GM23338 (cell line): ENCODE measurements at regions not wholly inside any gene's neighbourhood (a gene's known extent, or its start where the extent isn't known, plus 50 kb on each side); places are given as distances from the start of the nearest gene placed in this dataset.
"Not testable (repeated sequence)": the region's sequence is repeated elsewhere in the genome, so short reads cannot be mapped to it uniquely, and the experiment has no call there.

Source experiments
- ATAC-seq: fragments of 200-7000 bp; cut with Tn5 transposase; 3 replicates; pipeline ENCODE4 v1.9.1; 2020
- DNase-seq: peaks from one replicate; pipeline ENCODE4 v3.0.0-alpha.2; 2015; ENCODE audit warnings: low spot score
- H2AFZ ChIP-seq: fragments of 200-600 bp; sonication (generic); 2 replicates; pipeline ENCODE4 v1.8.0; 2016; ENCODE audit warnings: antibody characterized with exemption, mild to moderate bottlenecking, moderate library complexity
- H3F3A ChIP-seq: fragments of 200-600 bp; sonication (generic); replicated peaks from 2 replicates; pipeline ENCODE4 v1.8.0; 2017; ENCODE audit warnings: antibody characterized with exemption, mixed run types, low read depth
- H3K27ac ChIP-seq: fragments of 200-600 bp; sonication (generic); 2 replicates; pipeline ENCODE4 v1.6.1; 2016; ENCODE audit warnings: low read depth
- H3K27me3 ChIP-seq: fragments of 200-600 bp; sonication (generic); 2 replicates; pipeline ENCODE4 v1.8.0; 2016; ENCODE audit warnings: mild to moderate bottlenecking, mixed run types, moderate library complexity; ENCODE audit not compliant: insufficient read depth
- H3K36me3 ChIP-seq: fragments of 200-600 bp; sonication (generic); 2 replicates; pipeline ENCODE4 v1.8.0; 2016; ENCODE audit warnings: mild to moderate bottlenecking; ENCODE audit not compliant: insufficient read depth
- H3K4me1 ChIP-seq: fragments of 200-600 bp; sonication (generic); 2 replicates; pipeline ENCODE4 v1.8.0; 2016; ENCODE audit warnings: mild to moderate bottlenecking, moderate library complexity; ENCODE audit not compliant: insufficient read depth
- H3K4me2 ChIP-seq: fragments of 200-600 bp; sonication (generic); 2 replicates; pipeline ENCODE4 v1.7.1; 2017; ENCODE audit warnings: mixed run types
- H3K4me3 ChIP-seq: fragments of 200-600 bp; sonication (generic); 2 replicates; pipeline ENCODE4 v1.6.1; 2016; ENCODE audit warnings: mixed run types
- H3K79me2 ChIP-seq: fragments of 200-600 bp; sonication (generic); replicated peaks from 2 replicates; pipeline ENCODE4 v1.8.0; 2017; ENCODE audit warnings: mild to moderate bottlenecking; ENCODE audit not compliant: insufficient read depth
- H3K9me2 ChIP-seq: fragments of 200-600 bp; sonication (generic); 2 replicates; pipeline ENCODE4 v1.8.0; 2017; ENCODE audit not compliant: insufficient read depth
- H4K20me1 ChIP-seq: fragments of 200-600 bp; sonication (generic); replicated peaks from 2 replicates; pipeline ENCODE4 v1.8.0; 2017; ENCODE audit warnings: mild to moderate bottlenecking; ENCODE audit not compliant: insufficient read depth
- H3K27ac Mint-ChIP-seq: 2 replicates; pipeline ENCODE4 v1.8.0; 2020; ENCODE audit warnings: inconsistent platforms, mild to moderate bottlenecking, moderate library complexity, mixed read lengths
- H3K27me3 Mint-ChIP-seq: 3 replicates; pipeline ENCODE4 v1.8.0; 2022; ENCODE audit warnings: low read depth, mild to moderate bottlenecking, moderate library complexity, mixed read lengths, inconsistent platforms; ENCODE audit not compliant: insufficient read depth, poor library complexity
- H3K36me3 Mint-ChIP-seq: 3 replicates; pipeline ENCODE4 v1.8.0; 2021; ENCODE audit warnings: low read depth, mild to moderate bottlenecking, inconsistent platforms, moderate library complexity, mixed read lengths
- H3K4me1 Mint-ChIP-seq: 3 replicates; pipeline ENCODE4 v1.8.0; 2020; ENCODE audit warnings: mild to moderate bottlenecking, inconsistent platforms, mixed read lengths
- H3K4me3 Mint-ChIP-seq: 3 replicates; pipeline ENCODE4 v1.8.0; 2021; ENCODE audit warnings: moderate library complexity, mild to moderate bottlenecking, inconsistent platforms, mixed read lengths
- H3K9me3 Mint-ChIP-seq: 3 replicates; pipeline ENCODE4 v1.8.0; 2020; ENCODE audit warnings: moderate library complexity, mild to moderate bottlenecking, inconsistent platforms, mixed read lengths
- CREB1 ChIP-seq: fragments of 250-450 bp; sonication (Bioruptor Pico); IDR thresholded peaks from 2 replicates; pipeline ENCODE4 v1.5.0; 2020; ENCODE audit warnings: low read depth, mild to moderate bottlenecking, moderate library complexity
- EZH2 ChIP-seq: fragments of 200-600 bp; sonication (generic); IDR thresholded peaks from one replicate; pipeline ENCODE4 v1.8.0; 2017; ENCODE audit warnings: antibody characterized with exemption, mild to moderate bottlenecking, low read depth; ENCODE audit not compliant: unreplicated experiment
- EZH2phosphoT487 ChIP-seq: fragments of 200-600 bp; sonication (generic); IDR thresholded peaks from one replicate; pipeline ENCODE4 v1.8.1; 2018; ENCODE audit warnings: antibody characterized with exemption; ENCODE audit not compliant: unreplicated experiment
- JUNB ChIP-seq: IDR thresholded peaks from one replicate; pipeline ENCODE4 v1.6.1; 2016; ENCODE audit warnings: antibody characterized with exemption; ENCODE audit not compliant: unreplicated experiment
- NANOG ChIP-seq: IDR thresholded peaks from 2 replicates; pipeline ENCODE4 v1.6.1; 2016; ENCODE audit warnings: antibody characterized with exemption, borderline replicate concordance
- POLR2AphosphoS5 ChIP-seq: IDR thresholded peaks from 2 replicates; pipeline ENCODE4 v1.6.1; 2016; ENCODE audit warnings: antibody characterized with exemption, low read depth
- STAT1 ChIP-seq: IDR thresholded peaks from one replicate; pipeline ENCODE4 v1.6.1; 2016; ENCODE audit warnings: antibody characterized with exemption; ENCODE audit not compliant: unreplicated experiment
- ZNF114 ChIP-seq: fragments of 250-450 bp; sonication (Bioruptor Pico); IDR thresholded peaks from 2 replicates; pipeline ENCODE4 v1.5.0; 2020; ENCODE audit warnings: mild to moderate bottlenecking, moderate library complexity
- ZNF331 ChIP-seq: fragments of 250-450 bp; sonication (Bioruptor Pico); IDR thresholded peaks from 2 replicates; pipeline ENCODE4 v1.5.0; 2020; ENCODE audit warnings: low read depth, mild to moderate bottlenecking, moderate library complexity
- TF ChIP-seq, protein P1 (sequence below), 2 experiments: fragments of 200-600 bp in 1 of 2; sonication (generic) in 1 of 2; conservative IDR thresholded peaks; 2 replicates each; pipeline versions ENCODE4 v1.5.1 to v1.6.1; 2016 to 2017; ENCODE audit warnings: antibody characterized with exemption in 2 of 2, low read depth in 2 of 2, mild to moderate bottlenecking in 2 of 2, moderate library complexity in 1 of 2
- TF ChIP-seq, protein P2 (sequence below): IDR thresholded peaks from 2 replicates; pipeline ENCODE4 v1.6.1; 2016; ENCODE audit warnings: antibody characterized with exemption
- TF ChIP-seq, protein P3 (sequence below): fragments of 250-450 bp; sonication (Bioruptor Pico); IDR thresholded peaks from 2 replicates; pipeline ENCODE4 v1.5.0; 2020; ENCODE audit warnings: mild to moderate bottlenecking, moderate library complexity

DNA sequence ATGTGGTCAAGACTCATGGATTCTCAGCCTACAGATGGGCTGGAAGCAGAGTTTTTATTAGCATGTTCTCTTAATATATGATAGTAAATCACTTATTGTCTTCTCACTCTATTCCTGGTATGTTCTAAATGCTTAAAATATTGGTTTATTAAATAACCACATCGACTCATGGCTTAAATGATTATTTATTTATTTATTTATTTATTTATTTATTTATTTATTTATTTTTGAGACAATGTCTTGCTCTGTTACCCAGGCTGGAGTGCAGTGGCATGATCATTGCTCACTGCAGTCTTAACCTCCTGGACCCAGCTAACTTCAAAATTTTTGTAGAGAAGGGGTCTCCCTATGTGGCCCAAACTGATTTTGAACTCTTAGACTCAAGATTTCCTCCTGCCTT, 457.2 kb upstream of the TNC start:
- Histone ChIP-seq H3K4me2 (no peak overlapping the region), H3K4me1 (no peaks in the 10 kb centered on the region; the same call in 1 of the 2 replicates), H3K36me3 (no peaks in the 10 kb centered on the region), H3K27me3 (no peaks in the 10 kb centered on the region), H3K79me2 (no peaks in the 10 kb centered on the region), H3K9me2 (no peaks in the 10 kb centered on the region), H3K27ac (no peak overlapping the region), H3K4me3 (no peak overlapping the region), H3F3A (no peaks in the 10 kb centered on the region), H4K20me1 (no peaks in the 10 kb centered on the region), H2AFZ (no peak overlapping the region)
- no peak for ATAC-seq
- Mint-ChIP-seq H3K36me3 (no peaks in the 10 kb centered on the region), H3K27me3 (peaks cover 3% of the 10 kb centered on the region), H3K27ac (no peak overlapping the region), H3K4me3 (no peak overlapping the region), H3K4me1 (no peaks in the 10 kb centered on the region; the same call in 2 of the 3 replicates), H3K9me3 (no peaks in the 10 kb centered on the region)
- DNase-seq, result no peak
- TF ChIP-seq NANOG, result no peak
- TF ChIP-seq, protein P1, sequence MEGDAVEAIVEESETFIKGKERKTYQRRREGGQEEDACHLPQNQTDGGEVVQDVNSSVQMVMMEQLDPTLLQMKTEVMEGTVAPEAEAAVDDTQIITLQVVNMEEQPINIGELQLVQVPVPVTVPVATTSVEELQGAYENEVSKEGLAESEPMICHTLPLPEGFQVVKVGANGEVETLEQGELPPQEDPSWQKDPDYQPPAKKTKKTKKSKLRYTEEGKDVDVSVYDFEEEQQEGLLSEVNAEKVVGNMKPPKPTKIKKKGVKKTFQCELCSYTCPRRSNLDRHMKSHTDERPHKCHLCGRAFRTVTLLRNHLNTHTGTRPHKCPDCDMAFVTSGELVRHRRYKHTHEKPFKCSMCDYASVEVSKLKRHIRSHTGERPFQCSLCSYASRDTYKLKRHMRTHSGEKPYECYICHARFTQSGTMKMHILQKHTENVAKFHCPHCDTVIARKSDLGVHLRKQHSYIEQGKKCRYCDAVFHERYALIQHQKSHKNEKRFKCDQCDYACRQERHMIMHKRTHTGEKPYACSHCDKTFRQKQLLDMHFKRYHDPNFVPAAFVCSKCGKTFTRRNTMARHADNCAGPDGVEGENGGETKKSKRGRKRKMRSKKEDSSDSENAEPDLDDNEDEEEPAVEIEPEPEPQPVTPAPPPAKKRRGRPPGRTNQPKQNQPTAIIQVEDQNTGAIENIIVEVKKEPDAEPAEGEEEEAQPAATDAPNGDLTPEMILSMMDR (conservative IDR thresholded peaks at IDR 0.05; ENCODE audit: low read depth in 2 of 2), result no peak
- TF ChIP-seq, protein P2, sequence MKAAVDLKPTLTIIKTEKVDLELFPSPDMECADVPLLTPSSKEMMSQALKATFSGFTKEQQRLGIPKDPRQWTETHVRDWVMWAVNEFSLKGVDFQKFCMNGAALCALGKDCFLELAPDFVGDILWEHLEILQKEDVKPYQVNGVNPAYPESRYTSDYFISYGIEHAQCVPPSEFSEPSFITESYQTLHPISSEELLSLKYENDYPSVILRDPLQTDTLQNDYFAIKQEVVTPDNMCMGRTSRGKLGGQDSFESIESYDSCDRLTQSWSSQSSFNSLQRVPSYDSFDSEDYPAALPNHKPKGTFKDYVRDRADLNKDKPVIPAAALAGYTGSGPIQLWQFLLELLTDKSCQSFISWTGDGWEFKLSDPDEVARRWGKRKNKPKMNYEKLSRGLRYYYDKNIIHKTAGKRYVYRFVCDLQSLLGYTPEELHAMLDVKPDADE, result no peak
- TF ChIP-seq JUNB, result no peak
- TF ChIP-seq ZNF331, result no peak
- no peak for TF ChIP-seq CREB1
- no peak for TF ChIP-seq STAT1
- TF ChIP-seq POLR2AphosphoS5, result no peak
- TF ChIP-seq EZH2phosphoT487, result no peak
- TF ChIP-seq EZH2, result no peak
- no peak for TF ChIP-seq ZNF114 (CRISPR knock-in tag)
- TF ChIP-seq, protein P3, sequence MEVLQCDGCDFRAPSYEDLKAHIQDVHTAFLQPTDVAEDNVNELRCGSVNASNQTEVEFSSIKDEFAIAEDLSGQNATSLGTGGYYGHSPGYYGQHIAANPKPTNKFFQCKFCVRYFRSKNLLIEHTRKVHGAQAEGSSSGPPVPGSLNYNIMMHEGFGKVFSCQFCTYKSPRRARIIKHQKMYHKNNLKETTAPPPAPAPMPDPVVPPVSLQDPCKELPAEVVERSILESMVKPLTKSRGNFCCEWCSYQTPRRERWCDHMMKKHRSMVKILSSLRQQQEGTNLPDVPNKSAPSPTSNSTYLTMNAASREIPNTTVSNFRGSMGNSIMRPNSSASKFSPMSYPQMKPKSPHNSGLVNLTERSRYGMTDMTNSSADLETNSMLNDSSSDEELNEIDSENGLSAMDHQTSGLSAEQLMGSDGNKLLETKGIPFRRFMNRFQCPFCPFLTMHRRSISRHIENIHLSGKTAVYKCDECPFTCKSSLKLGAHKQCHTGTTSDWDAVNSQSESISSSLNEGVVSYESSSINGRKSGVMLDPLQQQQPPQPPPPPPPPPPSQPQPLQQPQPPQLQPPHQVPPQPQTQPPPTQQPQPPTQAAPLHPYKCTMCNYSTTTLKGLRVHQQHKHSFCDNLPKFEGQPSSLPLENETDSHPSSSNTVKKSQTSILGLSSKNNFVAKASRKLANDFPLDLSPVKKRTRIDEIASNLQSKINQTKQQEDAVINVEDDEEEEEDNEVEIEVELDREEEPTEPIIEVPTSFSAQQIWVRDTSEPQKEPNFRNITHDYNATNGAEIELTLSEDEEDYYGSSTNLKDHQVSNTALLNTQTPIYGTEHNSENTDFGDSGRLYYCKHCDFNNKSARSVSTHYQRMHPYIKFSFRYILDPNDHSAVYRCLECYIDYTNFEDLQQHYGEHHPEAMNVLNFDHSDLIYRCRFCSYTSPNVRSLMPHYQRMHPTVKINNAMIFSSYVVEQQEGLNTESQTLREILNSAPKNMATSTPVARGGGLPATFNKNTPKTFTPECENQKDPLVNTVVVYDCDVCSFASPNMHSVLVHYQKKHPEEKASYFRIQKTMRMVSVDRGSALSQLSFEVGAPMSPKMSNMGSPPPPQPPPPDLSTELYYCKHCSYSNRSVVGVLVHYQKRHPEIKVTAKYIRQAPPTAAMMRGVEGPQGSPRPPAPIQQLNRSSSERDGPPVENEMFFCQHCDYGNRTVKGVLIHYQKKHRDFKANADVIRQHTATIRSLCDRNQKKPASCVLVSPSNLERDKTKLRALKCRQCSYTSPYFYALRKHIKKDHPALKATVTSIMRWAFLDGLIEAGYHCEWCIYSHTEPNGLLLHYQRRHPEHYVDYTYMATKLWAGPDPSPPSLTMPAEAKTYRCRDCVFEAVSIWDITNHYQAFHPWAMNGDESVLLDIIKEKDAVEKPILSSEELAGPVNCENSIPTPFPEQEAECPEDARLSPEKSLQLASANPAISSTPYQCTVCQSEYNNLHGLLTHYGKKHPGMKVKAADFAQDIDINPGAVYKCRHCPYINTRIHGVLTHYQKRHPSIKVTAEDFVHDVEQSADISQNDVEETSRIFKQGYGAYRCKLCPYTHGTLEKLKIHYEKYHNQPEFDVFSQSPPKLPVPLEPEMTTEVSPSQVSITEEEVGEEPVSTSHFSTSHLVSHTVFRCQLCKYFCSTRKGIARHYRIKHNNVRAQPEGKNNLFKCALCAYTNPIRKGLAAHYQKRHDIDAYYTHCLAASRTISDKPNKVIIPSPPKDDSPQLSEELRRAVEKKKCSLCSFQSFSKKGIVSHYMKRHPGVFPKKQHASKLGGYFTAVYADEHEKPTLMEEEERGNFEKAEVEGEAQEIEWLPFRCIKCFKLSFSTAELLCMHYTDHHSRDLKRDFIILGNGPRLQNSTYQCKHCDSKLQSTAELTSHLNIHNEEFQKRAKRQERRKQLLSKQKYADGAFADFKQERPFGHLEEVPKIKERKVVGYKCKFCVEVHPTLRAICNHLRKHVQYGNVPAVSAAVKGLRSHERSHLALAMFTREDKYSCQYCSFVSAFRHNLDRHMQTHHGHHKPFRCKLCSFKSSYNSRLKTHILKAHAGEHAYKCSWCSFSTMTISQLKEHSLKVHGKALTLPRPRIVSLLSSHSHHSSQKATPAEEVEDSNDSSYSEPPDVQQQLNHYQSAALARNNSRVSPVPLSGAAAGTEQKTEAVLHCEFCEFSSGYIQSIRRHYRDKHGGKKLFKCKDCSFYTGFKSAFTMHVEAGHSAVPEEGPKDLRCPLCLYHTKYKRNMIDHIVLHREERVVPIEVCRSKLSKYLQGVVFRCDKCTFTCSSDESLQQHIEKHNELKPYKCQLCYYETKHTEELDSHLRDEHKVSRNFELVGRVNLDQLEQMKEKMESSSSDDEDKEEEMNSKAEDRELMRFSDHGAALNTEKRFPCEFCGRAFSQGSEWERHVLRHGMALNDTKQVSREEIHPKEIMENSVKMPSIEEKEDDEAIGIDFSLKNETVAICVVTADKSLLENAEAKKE, result no peak

DNA sequence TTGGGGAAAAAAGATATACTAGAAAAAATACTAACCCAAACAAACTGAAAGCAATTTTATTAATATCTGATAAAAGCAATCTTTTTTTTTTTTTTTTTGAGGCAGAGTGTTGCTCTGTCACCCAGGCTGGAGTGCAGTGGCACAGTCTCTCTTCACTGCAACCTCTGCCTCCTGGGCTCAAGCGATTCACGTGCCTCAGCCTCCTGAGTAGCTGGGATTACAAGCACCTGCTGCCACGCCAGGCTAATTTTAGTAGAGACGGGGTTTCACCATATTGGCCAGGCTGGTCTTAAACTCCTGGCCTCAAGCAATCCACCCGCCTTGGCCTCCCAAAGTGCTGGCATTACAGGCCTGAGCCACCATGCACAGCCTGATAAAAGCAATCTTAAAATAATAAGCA, 467.5 kb upstream of the TNC start:
- H3K36me3 Mint-ChIP-seq, H3K4me1 ChIP-seq, H3K9me2 ChIP-seq, H3K36me3 ChIP-seq, H3K27ac Mint-ChIP-seq, H3K4me1 Mint-ChIP-seq, H2AFZ ChIP-seq, H3K4me3 Mint-ChIP-seq, H3F3A ChIP-seq, H3K4me2 ChIP-seq, H4K20me1 ChIP-seq, DNase-seq, H3K27ac ChIP-seq, H3K4me3 ChIP-seq, ATAC-seq, H3K27me3 Mint-ChIP-seq, H3K9me3 Mint-ChIP-seq, H3K79me2 ChIP-seq, H3K27me3 ChIP-seq: not testable (repeated sequence)
